GM21619 (cell line): ENCODE measurements at regions not wholly inside any gene's neighbourhood (a gene's known extent, or its start where the extent isn't known, plus 50 kb on each side); places are given as distances from the start of the nearest gene placed in this dataset.
"Not testable (repeated sequence)": the region's sequence is repeated elsewhere in the genome, so short reads cannot be mapped to it uniquely, and the experiment has no call there.

Experiments
- ATAC-seq: cut with Tn5 transposase; IDR thresholded peaks from one replicate; pipeline ENCODE4 v1.9.1; 2021; ENCODE audit not compliant: unreplicated experiment

DNA sequence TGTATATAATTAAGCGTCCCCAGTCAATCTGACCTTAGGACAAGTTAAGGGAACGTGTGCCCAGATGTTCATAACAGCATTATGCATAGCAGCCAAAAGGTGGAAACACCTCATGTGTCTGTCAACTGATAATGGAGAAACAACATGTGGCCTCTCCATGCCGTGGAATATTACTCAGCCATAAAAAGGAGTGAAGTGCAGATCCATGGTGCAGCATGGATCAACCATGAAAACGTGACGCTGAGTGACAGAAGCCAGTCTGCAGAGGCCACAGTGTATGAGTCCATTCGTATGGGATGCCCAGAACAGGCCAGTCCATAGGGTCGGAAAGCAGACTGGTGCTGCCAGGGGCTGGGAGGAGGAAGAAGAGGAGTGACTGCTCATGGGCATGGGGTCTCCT, 161.0 kb upstream of the CIBAR2 start:
- no peak for ATAC-seq

DNA sequence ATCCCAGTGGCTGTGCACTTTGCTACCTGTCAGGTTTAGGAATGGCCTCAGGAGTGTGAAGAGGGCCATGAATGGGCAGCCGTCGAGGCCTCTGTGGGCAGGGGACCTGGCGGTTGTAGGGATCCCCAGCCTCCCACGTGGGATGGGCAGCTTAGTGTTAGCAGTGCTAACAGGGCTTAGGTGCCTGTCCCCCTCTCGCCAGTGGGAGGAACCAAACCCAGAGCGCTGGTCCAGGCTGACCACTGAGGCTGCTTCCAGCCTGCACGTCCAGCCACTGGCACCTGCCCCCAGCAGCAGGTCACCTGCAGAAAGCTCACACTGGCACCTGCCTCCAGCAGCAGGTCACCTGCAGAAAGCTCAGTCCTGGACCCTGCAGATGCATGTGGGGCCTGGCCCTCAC, 162.2 kb upstream of the CIBAR2 start:
- no peak for ATAC-seq

DNA sequence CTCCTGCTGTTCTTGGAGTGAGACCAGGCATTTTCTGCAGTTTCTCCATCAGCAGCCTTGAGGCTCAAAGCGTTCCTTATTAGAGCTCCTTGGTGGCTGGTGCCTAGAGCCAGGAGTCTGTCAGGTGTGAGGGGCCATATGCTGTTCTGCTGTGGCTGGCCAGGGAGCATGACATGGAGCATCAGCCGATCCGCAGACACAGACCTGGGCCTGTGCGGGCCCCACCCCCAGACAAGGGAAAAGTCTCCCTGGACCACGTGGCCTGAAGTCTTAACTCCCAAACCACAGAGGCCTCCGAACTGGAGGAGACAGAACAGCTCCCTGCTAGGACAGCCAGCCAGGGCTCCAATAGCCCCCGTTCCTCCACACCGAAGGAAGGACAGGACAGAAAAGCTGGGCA, 162.7 kb upstream of the CIBAR2 start:
- ATAC-seq: no peak

DNA sequence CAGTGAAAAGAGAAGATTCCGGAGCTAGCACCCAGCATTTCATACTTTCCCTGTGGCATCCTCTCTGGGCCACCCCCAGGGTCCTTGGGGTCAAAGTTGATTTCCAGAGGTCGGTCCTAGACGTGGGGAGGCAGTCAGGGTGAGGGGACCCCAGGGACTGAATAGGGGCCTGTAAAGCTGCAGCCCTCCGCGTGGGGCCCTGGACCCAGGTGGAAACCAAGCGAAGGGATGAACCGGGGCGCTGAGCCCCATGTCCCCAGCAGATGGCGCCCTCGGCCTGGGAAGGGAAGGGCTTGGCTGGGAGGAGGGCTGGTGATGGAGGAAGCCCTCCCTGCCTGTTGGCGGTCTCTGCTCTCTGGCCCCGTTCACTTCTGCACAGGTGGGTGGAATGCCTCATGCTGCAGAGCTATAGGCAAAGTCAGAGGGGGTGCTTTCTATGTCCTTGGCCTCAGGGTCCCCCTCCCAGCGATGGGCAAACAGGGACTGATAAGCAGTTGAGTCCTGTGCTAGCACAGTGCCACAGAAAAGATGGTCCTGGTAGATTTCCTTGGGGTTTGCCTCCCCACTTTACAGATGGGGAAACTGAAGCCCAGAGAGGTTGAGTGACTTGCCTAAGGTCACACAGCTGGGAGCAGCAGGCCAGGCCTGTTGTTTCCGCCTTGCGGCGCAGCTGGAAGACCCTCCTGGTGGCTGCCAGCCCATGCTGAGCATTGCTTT, 163.4 kb upstream of the CIBAR2 start:
- ATAC-seq: no peak

DNA sequence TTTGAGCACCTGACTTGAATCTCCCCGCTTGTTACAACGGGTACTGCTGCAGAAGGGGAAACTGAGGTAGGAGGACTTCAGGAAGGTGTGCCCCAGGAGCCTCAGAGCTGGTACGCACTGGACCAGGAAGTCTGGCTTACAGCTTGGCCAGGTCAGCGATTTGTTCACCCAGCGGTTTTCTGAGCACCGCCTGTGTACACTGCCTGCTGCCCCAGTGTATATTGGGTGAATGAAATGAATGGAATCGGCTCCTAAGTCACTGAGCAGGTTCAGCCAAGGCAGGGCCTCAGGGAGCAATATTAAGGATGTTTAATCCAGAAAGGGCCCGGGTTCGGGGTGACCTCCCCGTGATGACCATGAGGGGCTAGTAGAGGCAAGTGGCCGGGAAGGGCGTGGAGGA, 164.0 kb upstream of the CIBAR2 start:
- ATAC-seq: no peak

DNA sequence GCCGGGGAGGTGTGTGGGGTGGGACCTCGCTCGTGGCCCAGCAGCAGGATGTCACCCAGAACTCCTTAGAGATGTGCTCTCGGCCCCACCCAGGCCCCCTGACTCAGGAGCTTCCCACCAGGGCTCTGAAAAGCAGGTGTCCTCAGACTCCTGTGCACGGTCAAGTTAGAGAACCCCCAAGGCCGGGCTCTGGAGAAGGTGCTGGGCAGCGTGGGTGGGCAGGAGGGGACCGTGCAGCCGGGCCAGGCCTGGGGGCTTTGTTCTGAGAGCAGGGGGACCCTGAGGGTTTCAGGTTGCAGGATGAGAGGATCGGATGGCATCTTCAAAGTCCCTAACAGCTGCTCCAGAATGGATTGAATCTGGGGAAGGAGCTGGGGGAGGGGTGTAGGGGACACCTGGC, 164.4 kb upstream of the CIBAR2 start:
- ATAC-seq: no peak

DNA sequence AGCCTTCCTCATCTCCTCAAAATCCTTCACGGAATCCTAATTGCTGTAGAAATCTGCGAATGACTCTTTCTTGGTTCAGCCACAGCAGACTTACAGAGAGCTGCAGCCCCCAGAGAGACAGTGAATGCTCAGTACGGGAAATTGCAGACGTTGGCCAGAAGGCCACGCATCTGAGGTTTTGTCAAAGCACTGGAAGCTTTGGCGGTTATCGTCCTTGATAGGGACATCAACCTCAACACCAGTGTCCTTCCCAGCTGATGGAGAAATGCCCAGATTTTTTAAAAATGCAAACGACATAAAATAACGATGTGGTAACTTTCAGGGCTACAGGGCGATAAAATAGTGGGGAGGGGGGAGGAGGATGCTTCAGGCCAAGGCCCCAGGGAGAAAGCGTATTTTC, 166.6 kb upstream of the CIBAR2 start:
- no peak for ATAC-seq

DNA sequence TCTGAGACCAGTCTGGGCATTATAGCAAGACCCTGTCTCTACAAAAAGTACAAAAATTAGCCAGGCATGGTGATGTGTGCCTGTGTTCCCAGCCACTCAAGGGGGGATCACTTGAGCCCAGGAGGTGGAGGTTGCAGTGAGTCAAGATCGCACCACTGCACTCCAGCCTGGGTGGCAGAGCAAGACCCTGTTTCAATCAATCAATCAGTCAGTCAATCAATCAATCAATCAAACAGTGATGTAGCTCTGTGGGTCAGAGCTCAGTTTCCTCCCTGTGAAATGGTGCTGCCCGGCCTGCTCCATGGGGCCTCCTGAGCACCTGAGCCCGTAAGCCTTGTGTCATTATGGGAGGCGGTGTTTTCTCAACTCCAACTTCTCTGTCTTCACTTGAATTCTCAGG, 167.1 kb upstream of the CIBAR2 start:
- no peak for ATAC-seq

DNA sequence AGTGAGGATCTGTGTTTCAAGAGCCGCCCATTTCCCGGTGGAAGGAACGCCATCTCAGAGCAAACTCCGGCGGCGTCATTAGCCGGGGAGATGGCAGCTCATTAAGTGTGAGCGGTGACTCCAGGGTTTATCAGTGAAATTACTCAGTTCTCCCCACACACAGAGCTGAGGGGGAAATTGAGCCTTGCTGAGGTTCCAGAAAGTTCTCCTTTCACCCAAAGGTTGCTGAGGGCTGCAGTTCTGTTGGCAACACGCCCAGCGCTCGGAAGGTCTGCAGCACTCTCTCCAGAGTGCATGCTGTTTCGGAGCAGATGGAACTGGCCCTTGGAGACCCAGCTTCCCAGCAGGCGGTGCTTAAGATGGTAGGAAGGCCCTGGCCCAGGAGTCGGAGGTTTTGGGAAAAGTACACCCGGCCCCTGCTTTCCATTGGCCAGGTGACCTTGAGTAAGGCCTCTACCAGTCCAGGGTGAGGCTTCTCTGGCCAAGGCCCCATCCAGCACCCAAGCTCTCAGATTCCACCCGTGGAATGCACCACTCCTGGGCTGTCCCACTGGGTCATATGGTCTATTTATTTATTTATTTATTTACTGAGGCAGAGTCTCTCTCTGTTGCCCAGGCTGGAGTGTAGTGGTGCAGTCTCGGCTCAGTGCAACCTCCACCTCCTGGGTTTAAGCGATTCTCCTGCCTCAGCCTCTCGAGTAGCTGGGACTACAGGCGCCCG, 167.7 kb upstream of the CIBAR2 start:
- ATAC-seq: no peak

DNA sequence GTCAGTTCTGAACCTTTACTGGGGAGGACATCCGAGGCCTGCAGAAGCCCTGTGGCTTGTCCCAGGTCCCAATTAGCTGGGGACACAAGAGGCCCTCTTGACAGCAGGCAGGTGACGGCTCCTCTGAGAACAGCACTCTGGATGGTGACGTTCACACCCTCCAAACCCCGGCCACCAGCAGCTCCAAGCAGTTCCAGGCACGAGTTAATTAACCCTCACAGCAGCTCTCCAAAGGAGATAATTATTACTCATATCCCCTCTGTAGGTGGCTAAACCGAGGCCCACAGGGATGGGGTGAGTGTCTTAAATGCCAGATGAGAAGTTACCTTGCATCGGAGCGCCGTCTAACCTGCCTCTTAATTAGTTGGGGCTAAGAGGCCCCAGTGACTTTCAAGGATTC, 168.9 kb upstream of the CIBAR2 start:
- ATAC-seq: no peak

DNA sequence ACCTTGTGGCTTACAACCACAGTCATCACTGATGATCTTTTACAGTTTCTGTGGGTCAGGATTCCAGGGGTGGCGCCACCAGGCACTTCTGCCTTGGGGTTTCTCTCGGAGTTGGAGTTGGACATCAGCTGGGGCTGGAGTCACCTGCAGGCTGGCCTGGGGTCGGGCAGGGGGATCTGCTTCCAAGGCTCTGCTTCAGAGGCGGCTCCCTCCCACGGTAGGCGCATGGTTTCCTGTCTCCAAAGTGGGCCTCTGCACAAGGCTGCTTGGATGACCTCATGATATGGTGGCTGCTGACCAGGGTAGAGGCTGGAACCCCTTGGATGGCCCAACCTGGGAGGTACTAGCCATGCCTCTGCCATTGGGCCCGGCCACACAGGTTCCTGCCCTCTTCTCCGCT, 170.6 kb upstream of the CIBAR2 start:
- ATAC-seq: no peak

DNA sequence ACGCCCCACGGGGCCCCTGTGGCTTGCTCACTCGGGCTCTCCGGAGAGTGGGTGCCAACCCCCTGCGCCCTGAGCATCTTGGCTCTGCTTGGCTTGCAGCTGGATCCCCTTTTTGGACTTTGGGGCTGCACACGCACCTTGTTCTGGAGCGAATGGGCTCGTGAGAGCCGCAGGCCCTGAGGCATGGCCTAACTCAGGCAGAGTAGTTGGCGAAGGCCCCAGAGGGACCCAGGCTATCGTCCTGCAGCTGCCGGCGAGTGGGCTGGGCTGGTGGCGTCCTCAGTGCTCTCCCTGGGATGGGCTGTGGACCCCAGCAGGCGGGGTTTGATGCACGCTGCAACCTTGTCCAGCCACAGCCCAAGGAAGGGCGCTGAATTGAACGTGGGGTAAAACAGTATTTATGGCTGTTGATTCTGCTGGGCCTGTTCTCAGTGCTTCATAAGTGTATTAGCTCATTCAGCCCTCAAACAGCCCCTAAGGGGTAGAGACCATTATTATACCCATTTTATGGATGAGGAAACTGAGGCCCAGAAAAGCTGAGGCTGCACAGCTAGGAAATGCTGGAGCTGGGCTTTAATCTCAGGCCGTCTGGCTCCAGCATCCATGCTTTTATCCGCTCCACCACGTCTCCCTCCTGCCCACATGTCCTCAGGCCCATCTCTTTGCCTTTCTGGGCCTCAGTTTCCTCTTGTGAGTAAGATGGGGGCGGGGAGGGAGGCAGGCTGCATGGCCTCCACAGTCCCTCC, 171.2 kb upstream of the CIBAR2 start:
- ATAC-seq: no peak

DNA sequence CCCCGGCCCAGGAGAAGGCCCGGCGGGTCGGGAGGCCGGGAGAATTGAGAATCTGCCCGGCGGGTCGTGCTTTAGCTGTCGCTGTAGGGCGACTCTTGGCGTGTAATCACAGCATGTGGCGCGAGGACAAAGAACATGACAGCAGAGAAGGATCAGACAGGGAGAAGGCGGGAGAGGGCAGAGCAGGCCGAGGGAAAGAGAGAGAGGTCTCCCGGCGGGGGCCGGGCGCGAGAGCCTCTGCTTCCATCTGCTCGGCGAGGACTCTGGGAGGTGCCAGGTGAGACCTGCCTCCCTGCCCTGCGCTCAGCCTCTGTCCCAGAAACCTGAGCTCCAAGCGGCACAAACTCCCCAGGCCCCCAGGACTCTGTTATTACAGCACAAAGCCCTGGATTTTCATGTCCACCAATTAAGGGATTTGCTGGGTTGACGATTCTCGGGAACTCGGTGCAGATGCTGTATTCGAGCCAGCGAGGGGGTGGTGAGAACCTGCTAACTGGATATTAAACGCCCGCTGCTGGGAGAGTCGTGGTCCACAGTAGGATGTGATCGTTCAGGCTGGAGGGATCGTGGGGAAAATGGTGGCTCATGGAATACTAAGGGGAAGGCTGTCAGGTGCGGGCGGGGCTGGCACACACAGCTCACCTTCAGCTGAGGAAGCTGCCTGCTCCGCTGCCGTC, 172.0 kb upstream of the CIBAR2 start:
- ATAC-seq: no peak

DNA sequence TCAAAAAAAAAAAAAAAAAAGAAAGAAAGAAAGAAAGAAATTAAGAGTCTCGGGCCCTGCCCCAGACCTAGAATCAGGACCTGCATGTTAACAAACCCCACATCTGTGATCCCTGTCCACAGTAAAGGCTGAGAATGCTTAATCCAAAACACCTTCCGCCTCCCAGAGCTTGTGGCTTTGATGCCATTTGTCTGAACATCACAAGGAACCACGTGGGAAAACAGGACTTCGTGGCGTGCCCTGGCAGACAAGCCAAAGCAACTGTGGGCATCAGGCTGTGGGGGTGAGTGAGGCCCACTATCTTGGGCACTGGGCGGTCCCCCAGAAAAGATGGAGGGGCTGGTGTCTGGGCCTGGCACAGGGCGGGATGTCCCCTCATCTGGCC, 173.4 kb upstream of the CIBAR2 start:
- no peak for ATAC-seq

DNA sequence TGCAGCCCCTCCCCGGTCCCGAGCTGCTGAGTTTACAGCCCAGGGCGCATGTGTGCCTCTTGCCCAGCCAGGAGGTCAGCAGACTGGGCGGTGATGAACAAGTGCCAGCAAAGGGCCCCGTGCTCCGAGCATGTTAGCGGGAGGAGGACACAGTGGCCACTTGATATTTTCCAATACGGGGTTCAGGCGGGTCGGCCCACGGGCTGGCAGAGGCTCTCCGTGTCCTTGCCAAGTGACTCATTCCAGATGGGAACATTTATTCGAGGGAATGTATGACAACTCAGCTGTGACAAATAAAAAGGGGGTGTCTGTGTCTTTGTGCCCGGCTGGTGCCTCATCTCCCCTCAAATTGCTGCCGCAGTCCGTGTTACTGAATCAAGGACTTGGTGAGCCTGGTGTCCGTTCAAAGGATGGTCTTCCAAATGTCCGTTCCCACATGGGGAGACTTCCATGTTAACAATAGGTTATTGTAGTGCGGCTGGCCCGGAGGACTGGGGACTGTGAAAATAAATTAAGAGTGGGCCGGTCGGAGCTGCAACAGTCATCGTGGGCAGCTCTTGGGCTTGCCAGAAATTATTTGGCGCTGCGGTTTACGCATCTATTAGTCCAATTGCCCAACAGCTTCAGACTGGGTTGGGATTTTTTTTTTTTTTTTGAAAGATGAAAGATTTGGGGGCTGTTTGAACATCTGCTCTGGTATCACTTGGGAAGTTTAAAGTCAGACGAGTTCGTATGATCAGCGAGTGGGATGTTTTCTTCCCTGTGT, 174.0 kb upstream of the CIBAR2 start:
- ATAC-seq: no peak

DNA sequence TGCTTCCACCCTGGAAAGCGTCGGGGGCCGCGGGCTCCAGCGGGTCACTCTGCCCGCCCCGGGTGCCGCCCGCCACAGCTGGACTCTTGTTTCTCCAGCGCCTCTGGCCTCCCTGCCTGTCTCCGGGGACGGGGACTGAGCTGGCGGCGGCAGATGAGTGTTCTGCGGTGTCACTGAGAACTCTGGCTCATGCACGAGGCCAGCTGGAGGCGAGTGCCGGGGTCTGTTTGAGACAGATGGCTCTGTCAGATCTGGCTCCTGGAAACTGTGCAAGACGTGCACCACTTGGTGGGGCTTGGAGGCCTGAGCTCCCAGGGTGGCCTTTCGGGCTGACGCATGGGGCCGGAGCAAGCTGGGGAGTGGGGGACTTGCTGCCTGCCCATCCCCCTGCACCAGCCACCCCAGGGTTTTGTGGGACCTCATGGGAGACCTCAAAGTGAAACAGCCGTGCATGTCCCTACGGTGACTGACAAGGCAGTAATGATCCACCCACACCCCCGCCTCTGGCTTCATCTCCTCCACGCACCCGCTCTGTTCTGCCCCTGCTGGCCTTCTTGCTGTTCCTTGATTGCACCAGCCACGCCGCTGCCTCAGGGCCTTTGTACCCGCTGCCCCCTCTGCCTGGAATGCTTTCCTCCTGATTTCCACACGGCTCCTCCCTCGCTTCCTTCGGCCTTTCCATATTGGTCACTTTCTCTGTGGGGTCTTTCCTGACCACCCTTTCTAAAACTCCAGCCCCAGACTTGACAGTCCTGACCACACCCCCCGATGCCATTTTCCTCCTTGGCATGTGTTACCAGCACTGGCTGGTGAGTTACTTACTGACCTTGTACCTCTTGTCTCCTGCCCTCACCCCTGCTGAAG, 174.9 kb upstream of the CIBAR2 start:
- no peak for ATAC-seq

DNA sequence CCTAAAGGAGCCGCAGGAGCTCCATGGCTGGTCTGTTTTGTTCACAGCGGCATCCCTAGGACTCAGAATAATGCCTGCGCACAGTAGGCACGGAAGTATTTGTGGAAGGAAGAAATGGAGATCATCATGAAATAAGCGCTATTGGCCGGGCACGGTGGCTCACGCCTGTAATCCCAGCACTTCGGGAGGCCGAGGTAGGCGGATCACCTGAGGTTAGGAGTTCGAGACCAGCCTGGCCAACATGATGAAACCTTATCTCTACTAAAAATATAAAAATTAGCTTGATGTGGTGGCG, 175.5 kb upstream of the CIBAR2 start:
- not testable (repeated sequence) for ATAC-seq

DNA sequence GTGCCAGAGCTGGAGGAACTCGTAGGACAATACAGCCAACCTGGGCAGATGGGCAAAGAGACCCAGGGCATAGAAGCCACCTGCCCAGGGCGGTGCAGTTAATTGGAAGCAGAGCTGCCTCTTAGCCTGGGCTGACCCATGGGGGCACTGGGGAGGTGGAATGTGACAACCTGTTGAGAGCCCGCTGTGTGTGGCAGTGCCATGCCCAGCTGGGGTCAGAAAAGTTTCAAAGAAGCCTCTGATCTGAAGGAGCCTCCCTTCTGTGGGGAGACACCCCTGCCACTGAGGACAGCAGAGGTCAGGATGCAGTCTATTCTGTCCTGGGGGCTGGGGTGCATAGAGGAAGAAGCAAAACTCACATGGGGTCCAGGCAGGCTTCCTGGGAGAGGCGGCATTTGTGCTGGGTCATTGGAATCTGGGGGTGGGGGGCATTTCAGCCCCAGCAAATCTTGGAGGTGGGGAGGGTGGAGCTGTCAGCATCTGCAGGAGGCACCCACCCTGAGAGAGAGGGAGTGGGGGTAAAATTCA, 176.1 kb upstream of the CIBAR2 start:
- no peak for ATAC-seq

DNA sequence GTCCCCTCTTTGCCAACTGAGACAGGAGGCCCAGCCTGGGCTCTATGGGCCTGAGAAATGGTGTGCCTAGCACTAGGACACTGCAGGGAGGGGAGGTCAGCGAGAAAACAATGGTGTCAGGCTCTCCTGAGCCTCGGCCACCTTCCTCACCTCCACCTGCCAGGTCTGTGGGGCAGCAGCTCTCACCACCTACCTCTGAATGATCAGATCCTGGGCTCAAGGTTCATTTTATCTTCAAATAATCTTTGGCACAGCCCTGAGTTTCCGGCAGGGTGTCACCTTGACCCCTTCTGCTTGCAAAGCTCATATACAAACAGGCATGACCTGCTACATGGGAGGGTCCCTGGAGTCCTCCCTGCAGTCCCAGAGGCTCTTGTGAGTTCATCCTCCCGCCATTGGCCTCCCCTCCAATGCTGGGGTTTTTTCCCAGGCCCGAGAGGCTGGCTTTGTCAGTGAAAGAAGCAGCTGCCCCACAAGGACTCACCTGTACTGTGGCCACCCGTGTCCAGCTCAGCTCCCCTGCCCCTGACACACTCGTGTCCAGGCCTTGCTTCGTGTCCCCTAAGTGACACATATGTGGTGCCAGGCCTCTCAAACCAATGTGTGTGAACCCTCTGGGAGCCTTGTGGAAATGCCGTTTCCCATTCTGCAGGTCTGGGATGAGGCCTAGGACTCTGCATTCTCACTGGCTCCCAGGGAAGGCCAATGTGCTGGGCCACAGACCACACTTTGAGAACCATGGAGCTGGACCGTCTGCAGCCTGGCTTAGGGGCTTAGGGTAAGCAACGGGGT, 176.8 kb upstream of the CIBAR2 start:
- no peak for ATAC-seq
